GM18867 (cell line): ENCODE measurements at regions not wholly inside any gene's neighbourhood (a gene's known extent, or its start where the extent isn't known, plus 50 kb on each side); places are given as distances from the start of the nearest gene placed in this dataset.

Experiments
- ATAC-seq: cut with Tn5 transposase; IDR thresholded peaks from one replicate; pipeline ENCODE4 v1.9.1; 2021; ENCODE audit warnings: mild to moderate bottlenecking, moderate library complexity; ENCODE audit not compliant: unreplicated experiment

- no peak for ATAC-seq
Observed at GRCh38 chr3:178152988-178153387, 383.2 kb upstream of the KCNMB2 start.

GRCh38 chr3:178155521-178155920 lies 380.7 kb upstream of the KCNMB2 start:
- ATAC-seq: no peak

GRCh38 chr3:178156301-178156700 lies 379.9 kb upstream of the KCNMB2 start:
- ATAC-seq: no peak

GRCh38 chr3:178159691-178160220 lies 376.5 kb upstream of the KCNMB2 start:
- no peak for ATAC-seq

- ATAC-seq: no peak
Observed at GRCh38 chr3:178169421-178169820, 366.8 kb upstream of the KCNMB2 start.

- ATAC-seq: no peak
Observed at GRCh38 chr3:178170698-178171535, 365.3 kb upstream of the KCNMB2 start.

- ATAC-seq: no peak
Observed at GRCh38 chr3:178172121-178172520, 364.1 kb upstream of the KCNMB2 start.

- no peak for ATAC-seq
Observed at GRCh38 chr3:178174201-178174915, 361.9 kb upstream of the KCNMB2 start.

- no peak for ATAC-seq
Observed at GRCh38 chr3:178181088-178181487, 355.1 kb upstream of the KCNMB2 start.

- ATAC-seq: no peak
Observed at GRCh38 chr3:178181784-178182183, 354.5 kb upstream of the KCNMB2 start.

- no peak for ATAC-seq
Observed at GRCh38 chr3:178182337-178182779, 353.9 kb upstream of the KCNMB2 start.

- ATAC-seq: no peak
Observed at GRCh38 chr3:178184833-178185232, 351.4 kb upstream of the KCNMB2 start.

GRCh38 chr3:178186666-178187065 lies 349.6 kb upstream of the KCNMB2 start:
- ATAC-seq: no peak

- no peak for ATAC-seq
Observed at GRCh38 chr3:178189854-178190253, 346.4 kb upstream of the KCNMB2 start.

GRCh38 chr3:178193846-178194245 lies 342.4 kb upstream of the KCNMB2 start:
- ATAC-seq: no peak

- ATAC-seq: no peak
Observed at GRCh38 chr3:178194539-178194938, 341.7 kb upstream of the KCNMB2 start.

GRCh38 chr3:178195824-178196223 lies 340.4 kb upstream of the KCNMB2 start:
- peak; percentile 84 for ATAC-seq

- ATAC-seq: no peak
Observed at GRCh38 chr3:178198329-178198728, 337.9 kb upstream of the KCNMB2 start.

GRCh38 chr3:178200316-178200715 lies 335.9 kb upstream of the KCNMB2 start:
- ATAC-seq: no peak

GRCh38 chr3:178201714-178202113 lies 334.5 kb upstream of the KCNMB2 start:
- no peak for ATAC-seq

- no peak for ATAC-seq
Observed at GRCh38 chr3:178202194-178202593, 334.0 kb upstream of the KCNMB2 start.

GRCh38 chr3:178203165-178203564 lies 333.1 kb upstream of the KCNMB2 start:
- ATAC-seq: no peak
